HCT116 (cell line): ENCODE measurements at regions not wholly inside any gene's neighbourhood (a gene's known extent, or its start where the extent isn't known, plus 50 kb on each side); places are given as distances from the start of the nearest gene placed in this dataset.

Experiments
- ATAC-seq: fragments of 200-7000 bp; cut with Tn5 transposase; 2 replicates; pipeline ENCODE4 v1.9.1; 2020; ENCODE audit warnings: mild to moderate bottlenecking, moderate library complexity
- BruUV-seq: library from RNA; stranded (reverse); fragments of 400-500 nt; replicated peaks from 2 replicates; lab custom pipeline; 2021; lab: Mats Ljungman, UMichigan
- CTCF ChIA-PET: fragments of 300-600 bp; sonication (Branson Sonifier 250); formaldehyde crosslinking; loops from one replicate; lab custom pipeline; 2021; ENCODE audit warnings: antibody characterized with exemption; lab: Charles Lee
- POLR2A ChIA-PET: fragments of 300-600, 350-600 bp; sonication (Branson Sonifier 250); formaldehyde crosslinking; loops from one replicate; lab custom pipeline; 2021; ENCODE audit warnings: antibody characterized with exemption; lab: Charles Lee
- RAD21 ChIA-PET, 2 experiments: fragments of 300-600 bp; sonication (Branson Sonifier 250); formaldehyde crosslinking; loops; one replicate each; lab custom pipeline; 2023; ENCODE audit warnings: low total read pairs in 2 of 2; ENCODE audit not compliant: uncharacterized antibody in 2 of 2, unreplicated experiment in 2 of 2, low non-redundant PET in 1 of 2; lab: Charles Lee
- DNase-seq: peaks from one replicate; pipeline ENCODE4 v3.0.0-alpha.2; 2010; ENCODE audit warnings: low read depth, low spot score
- H2AFZ ChIP-seq: fragments of 200-600 bp; shearing (Covaris generic), sonication (generic); 2 replicates; pipeline ENCODE4 v1.6.1; 2017; ENCODE audit warnings: low read depth, mixed run types, mixed read lengths, antibody characterized with exemption, low read length; ENCODE audit not compliant: poor library complexity, severe bottlenecking
- H3K27ac ChIP-seq: 2 replicates; pipeline ENCODE4 v1.5.1; 2012; ENCODE audit warnings: low read depth, low read length
- H3K27me3 ChIP-seq: fragments of 200-600 bp; sonication (generic); 2 replicates; pipeline ENCODE4 v1.6.1; 2016; ENCODE audit warnings: mixed run types, low read length, mixed read lengths; ENCODE audit not compliant: insufficient read depth
- H3K36me3 ChIP-seq, 2 experiments: fragments of 200-500 bp in 1 of 2; fragments of 200-600 bp in 1 of 2; sonication (Bioruptor generic) in 1 of 2; sonication (generic) in 1 of 2; 2 replicates each; pipeline versions ENCODE4 v1.5.1 to v1.6.1; 2014 to 2016; ENCODE audit warnings: low read length in 2 of 2, inconsistent platforms in 1 of 2, mixed read lengths in 1 of 2, mixed run types in 1 of 2; ENCODE audit not compliant: insufficient read depth in 2 of 2, control insufficient read depth in 1 of 2
- H3K4me1 ChIP-seq, 2 experiments: fragments of 200-600 bp in 1 of 2; sonication (generic) in 1 of 2; 2 replicates each; pipeline versions ENCODE4 v1.5.1 to v1.6.1; 2012 to 2017; ENCODE audit warnings: low read length in 2 of 2, inconsistent platforms in 1 of 2, mild to moderate bottlenecking in 1 of 2, mixed read lengths in 1 of 2, mixed run types in 1 of 2, moderate library complexity in 1 of 2; ENCODE audit not compliant: insufficient read depth in 2 of 2, control insufficient read depth in 1 of 2
- H3K4me2 ChIP-seq: fragments of 200-600 bp; sonication (generic); 2 replicates; pipeline ENCODE4 v1.6.1; 2017; ENCODE audit warnings: mixed run types, low read length, mixed read lengths
- H3K4me3 ChIP-seq, 2 experiments: fragments of 200-600 bp in 1 of 2; sonication (generic) in 1 of 2; replicated peaks in 1 of 2; 2 replicates each; pipeline ENCODE4 v1.5.1; 2011 to 2016; ENCODE audit warnings: low read length in 2 of 2, control low read depth in 1 of 2, low read depth in 1 of 2, mild to moderate bottlenecking in 1 of 2, mixed read lengths in 1 of 2, mixed run types in 1 of 2
- H3K79me2 ChIP-seq: fragments of 200-600 bp; sonication (generic); 2 replicates; pipeline ENCODE4 v1.6.1; 2017; ENCODE audit warnings: mild to moderate bottlenecking, mixed run types, low read length, moderate library complexity, mixed read lengths; ENCODE audit not compliant: insufficient read depth
- H3K9ac ChIP-seq: fragments of 200-600 bp; sonication (generic); 2 replicates; pipeline ENCODE4 v1.6.1; 2016; ENCODE audit warnings: low read length, mixed read lengths
- H3K9me2 ChIP-seq: fragments of 200-600 bp; sonication (generic), shearing (Covaris generic); 2 replicates; pipeline ENCODE4 v1.6.1; 2017; ENCODE audit warnings: mixed run types, mild to moderate bottlenecking, moderate library complexity; ENCODE audit not compliant: insufficient read depth
- H3K9me3 ChIP-seq, 2 experiments: fragments of 200-500 bp in 1 of 2; fragments of 200-600 bp in 1 of 2; sonication (Bioruptor generic) in 1 of 2; sonication (generic) in 1 of 2; 2 replicates each; pipeline ENCODE4 v1.6.1; 2014 to 2017; ENCODE audit warnings: low read length in 2 of 2, mixed read lengths in 2 of 2, inconsistent platforms in 1 of 2, low read depth in 1 of 2, mild to moderate bottlenecking in 1 of 2, mixed run types in 1 of 2, moderate library complexity in 1 of 2; ENCODE audit not compliant: control insufficient read depth in 1 of 2, insufficient read depth in 1 of 2
- H4K20me1 ChIP-seq: fragments of 200-600 bp; sonication (generic), shearing (Covaris generic); 2 replicates; pipeline ENCODE4 v1.6.1; 2017; ENCODE audit warnings: mixed run types, mild to moderate bottlenecking, moderate library complexity; ENCODE audit not compliant: insufficient read depth
- CBX3 ChIP-seq: IDR thresholded peaks from 2 replicates; pipeline ENCODE4 v1.6.1; 2012; ENCODE audit warnings: low read depth
- CEBPB ChIP-seq: IDR thresholded peaks from 2 replicates; pipeline ENCODE4 v1.6.1; 2012; ENCODE audit warnings: low read depth
- CTCF ChIP-seq, 3 experiments: fragments of 200-600 bp in 1 of 3; sonication (generic) in 1 of 3; IDR thresholded peaks in 2 of 3; conservative IDR thresholded peaks in 1 of 3; 2 replicates each; pipeline ENCODE4 v1.5.1; 2012 to 2017; ENCODE audit warnings: low read depth in 2 of 3, low read length in 2 of 3, antibody characterized with exemption in 1 of 3, borderline replicate concordance in 1 of 3, control low read depth in 1 of 3, mild to moderate bottlenecking in 1 of 3, mixed read lengths in 1 of 3, mixed run types in 1 of 3, moderate library complexity in 1 of 3; ENCODE audit not compliant: insufficient read depth in 1 of 3
- EGR1 ChIP-seq: IDR thresholded peaks from 2 replicates; pipeline ENCODE4 v1.6.1; 2012; ENCODE audit warnings: low read depth
- ELF1 ChIP-seq: IDR thresholded peaks from 2 replicates; pipeline ENCODE4 v1.6.1; 2012; ENCODE audit warnings: low read depth, borderline replicate concordance
- FOSL1 ChIP-seq: IDR thresholded peaks from 2 replicates; pipeline ENCODE4 v1.6.1; 2012; ENCODE audit warnings: low read depth
- JUND ChIP-seq: IDR thresholded peaks from 2 replicates; pipeline ENCODE4 v1.6.1; 2012
- MAX ChIP-seq: IDR thresholded peaks from 2 replicates; pipeline ENCODE4 v1.6.1; 2012
- POLR2A ChIP-seq: IDR thresholded peaks from 2 replicates; pipeline ENCODE4 v1.7.0; 2011; ENCODE audit warnings: borderline replicate concordance; ENCODE audit not compliant: insufficient read depth, insufficient read length; ENCODE audit errors: extremely low read depth
- POLR2AphosphoS5 ChIP-seq: IDR thresholded peaks from 2 replicates; pipeline ENCODE4 v1.6.1; 2011; ENCODE audit warnings: mild to moderate bottlenecking, low read depth, low read length, moderate library complexity
- RAD21 ChIP-seq: IDR thresholded peaks from 2 replicates; pipeline ENCODE4 v1.6.1; 2012; ENCODE audit warnings: low read depth, mild to moderate bottlenecking
- SIN3A ChIP-seq: IDR thresholded peaks from 2 replicates; pipeline ENCODE4 v1.6.1; 2012; ENCODE audit warnings: low read depth
- TCF7L2 ChIP-seq: IDR thresholded peaks from 2 replicates; pipeline ENCODE4 v1.7.0; 2011; ENCODE audit warnings: borderline replicate concordance, inconsistent platforms; ENCODE audit not compliant: insufficient read depth, insufficient read length; ENCODE audit errors: extremely low read depth
- ZNF274 ChIP-seq: fragments of 200-500 bp; sonication (Bioruptor generic); IDR thresholded peaks from 2 replicates; pipeline ENCODE4 v1.6.1; 2014; ENCODE audit warnings: mild to moderate bottlenecking, low read depth, low read length, inconsistent platforms
- intact Hi-C: fragments of 100-400 bp; cut with micrococcal nuclease; formaldehyde crosslinking; loops from 2 replicates; pipeline ENCODE4 v1.10.0; 2022
- TF ChIP-seq, protein P1 (sequence below): IDR thresholded peaks from 2 replicates; pipeline ENCODE4 v1.6.1; 2012
- TF ChIP-seq, protein P2 (sequence below): IDR thresholded peaks from 2 replicates; pipeline ENCODE4 v1.6.1; 2012; ENCODE audit warnings: low read depth

GRCh38 chr4:14608630-14609029 lies 393.7 kb upstream of the CPEB2 start:
- H3K4me1 ChIP-seq, result no peaks in the 10 kb centered on the region
- no peak overlapping the region for H3K4me2 ChIP-seq
- POLR2A ChIA-PET, result no interaction called here
- no peak for ATAC-seq
- H3K27ac ChIP-seq, result no peak overlapping the region
- intact Hi-C loops, result no loop called here
- H3K36me3 ChIP-seq, result no peaks in the 10 kb centered on the region
- RAD21 ChIA-PET, result no interaction called here
- H3K9me3 ChIP-seq, result peaks cover 0 to 7% of the 10 kb centered on the region in 2 experiments; a peak in 2 of 4 replicates
- CTCF ChIA-PET, result no interaction called here
- no TSS peak for BruUV-seq
- no peak overlapping the region for H3K9ac ChIP-seq
- no peaks in the 10 kb centered on the region for H3K27me3 ChIP-seq
- H3K9me2 ChIP-seq, result no peaks in the 10 kb centered on the region
- no peak overlapping the region for H3K4me3 ChIP-seq
- no peaks in the 10 kb centered on the region for H3K79me2 ChIP-seq
- H2AFZ ChIP-seq, result no peak overlapping the region
- TF ChIP-seq, protein P1, sequence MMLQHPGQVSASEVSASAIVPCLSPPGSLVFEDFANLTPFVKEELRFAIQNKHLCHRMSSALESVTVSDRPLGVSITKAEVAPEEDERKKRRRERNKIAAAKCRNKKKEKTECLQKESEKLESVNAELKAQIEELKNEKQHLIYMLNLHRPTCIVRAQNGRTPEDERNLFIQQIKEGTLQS, result no peak
- TF ChIP-seq CTCF (IDR thresholded peaks at IDR 0.05 in 2 of 3, conservative IDR thresholded peaks at IDR 0.05 in 1 of 3; ENCODE audit: borderline replicate concordance in 1 of 3, insufficient read depth in 1 of 3, low read depth in 2 of 3, low read length in 2 of 3), result no peak
- TF ChIP-seq, all 23 proteins: peak for 0
- no peak for DNase-seq
- no peaks in the 10 kb centered on the region for H4K20me1 ChIP-seq

- Histone ChIP-seq H3K27ac (no peak overlapping the region), H3K9ac (no peak overlapping the region), H3K4me3 (no peak overlapping the region), H3K27me3 (no peaks in the 10 kb centered on the region), H3K4me2 (no peak overlapping the region), H3K4me1 (no peaks in the 10 kb centered on the region), H3K36me3 (no peaks in the 10 kb centered on the region), H3K9me2 (no peaks in the 10 kb centered on the region), H2AFZ (no peak overlapping the region), H3K9me3 (no peaks in the 10 kb centered on the region; a peak in 2 of 4 replicates), H3K79me2 (no peaks in the 10 kb centered on the region), H4K20me1 (no peaks in the 10 kb centered on the region)
- intact Hi-C loops, result no loop called here
- no TSS peak for BruUV-seq
- DNase-seq (no peak), ATAC-seq (no peak)
- ChIA-PET CTCF (no interaction called here), POLR2A (no interaction called here), RAD21 (no interaction called here)
- TF ChIP-seq MAX (no peak), CEBPB (no peak), TCF7L2 (no peak), ZNF274 (no peak), SIN3A (no peak), POLR2AphosphoS5 (no peak), EGR1 (no peak), FOSL1 (no peak), RAD21 (no peak), CBX3 (no peak), ELF1 (no peak), POLR2A (no peak), JUND (no peak)
- TF ChIP-seq, protein P2, sequence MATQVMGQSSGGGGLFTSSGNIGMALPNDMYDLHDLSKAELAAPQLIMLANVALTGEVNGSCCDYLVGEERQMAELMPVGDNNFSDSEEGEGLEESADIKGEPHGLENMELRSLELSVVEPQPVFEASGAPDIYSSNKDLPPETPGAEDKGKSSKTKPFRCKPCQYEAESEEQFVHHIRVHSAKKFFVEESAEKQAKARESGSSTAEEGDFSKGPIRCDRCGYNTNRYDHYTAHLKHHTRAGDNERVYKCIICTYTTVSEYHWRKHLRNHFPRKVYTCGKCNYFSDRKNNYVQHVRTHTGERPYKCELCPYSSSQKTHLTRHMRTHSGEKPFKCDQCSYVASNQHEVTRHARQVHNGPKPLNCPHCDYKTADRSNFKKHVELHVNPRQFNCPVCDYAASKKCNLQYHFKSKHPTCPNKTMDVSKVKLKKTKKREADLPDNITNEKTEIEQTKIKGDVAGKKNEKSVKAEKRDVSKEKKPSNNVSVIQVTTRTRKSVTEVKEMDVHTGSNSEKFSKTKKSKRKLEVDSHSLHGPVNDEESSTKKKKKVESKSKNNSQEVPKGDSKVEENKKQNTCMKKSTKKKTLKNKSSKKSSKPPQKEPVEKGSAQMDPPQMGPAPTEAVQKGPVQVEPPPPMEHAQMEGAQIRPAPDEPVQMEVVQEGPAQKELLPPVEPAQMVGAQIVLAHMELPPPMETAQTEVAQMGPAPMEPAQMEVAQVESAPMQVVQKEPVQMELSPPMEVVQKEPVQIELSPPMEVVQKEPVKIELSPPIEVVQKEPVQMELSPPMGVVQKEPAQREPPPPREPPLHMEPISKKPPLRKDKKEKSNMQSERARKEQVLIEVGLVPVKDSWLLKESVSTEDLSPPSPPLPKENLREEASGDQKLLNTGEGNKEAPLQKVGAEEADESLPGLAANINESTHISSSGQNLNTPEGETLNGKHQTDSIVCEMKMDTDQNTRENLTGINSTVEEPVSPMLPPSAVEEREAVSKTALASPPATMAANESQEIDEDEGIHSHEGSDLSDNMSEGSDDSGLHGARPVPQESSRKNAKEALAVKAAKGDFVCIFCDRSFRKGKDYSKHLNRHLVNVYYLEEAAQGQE, result no peak
- TF ChIP-seq, protein P1, result no peak
Measured at GRCh38 chr4:14614840-14615239, 387.4 kb upstream of the CPEB2 start.
